Mesendoderm (in vitro differentiated cells): ENCODE measurements at regions not wholly inside any gene's neighbourhood (a gene's known extent, or its start where the extent isn't known, plus 50 kb on each side); places are given as distances from the start of the nearest gene placed in this dataset.
"Not testable (repeated sequence)": the region's sequence is repeated elsewhere in the genome, so short reads cannot be mapped to it uniquely, and the experiment has no call there.

Experiments used
- DNase-seq: peaks from one replicate; pipeline ENCODE4 v3.0.0; 2013
- H2AK5ac ChIP-seq: 2 replicates; pipeline ENCODE4 v1.6.1; 2013; ENCODE audit warnings: low read length, inconsistent platforms
- H2BK120ac ChIP-seq: 2 replicates; pipeline ENCODE4 v1.6.1; 2013; ENCODE audit warnings: low read depth, mild to moderate bottlenecking, low read length, moderate library complexity, mixed read lengths
- H2BK15ac ChIP-seq: replicated peaks from 2 replicates; pipeline ENCODE4 v1.6.1; 2013; ENCODE audit warnings: low read depth, mild to moderate bottlenecking, moderate library complexity
- H2BK5ac ChIP-seq: 2 replicates; pipeline ENCODE4 v1.6.1; 2013; ENCODE audit warnings: low read length, inconsistent platforms
- H3K18ac ChIP-seq: 2 replicates; pipeline ENCODE4 v1.6.1; 2013; ENCODE audit warnings: mild to moderate bottlenecking, low read length, mixed read lengths
- H3K23ac ChIP-seq: one replicate; pipeline ENCODE4 v1.6.1; 2013; ENCODE audit warnings: low read length
- H3K27ac ChIP-seq: 2 replicates; pipeline ENCODE4 v1.5.1; 2013; ENCODE audit warnings: low read depth, mild to moderate bottlenecking, inconsistent platforms, low read length, moderate library complexity
- H3K27me3 ChIP-seq: 2 replicates; pipeline ENCODE4 v1.6.1; 2013; ENCODE audit warnings: low read length, control low read depth, mild to moderate bottlenecking, inconsistent platforms; ENCODE audit not compliant: insufficient read depth, poor library complexity
- H3K36me3 ChIP-seq: 2 replicates; pipeline ENCODE4 v1.6.1; 2013; ENCODE audit warnings: low read length, inconsistent platforms; ENCODE audit not compliant: control insufficient read depth, insufficient read depth
- H3K4ac ChIP-seq: one replicate; pipeline ENCODE4 v1.6.1; 2013; ENCODE audit warnings: low read depth, mild to moderate bottlenecking, low read length, moderate library complexity
- H3K4me1 ChIP-seq: 2 replicates; pipeline ENCODE4 v1.6.1; 2013; ENCODE audit warnings: low read depth, low read length, inconsistent platforms; ENCODE audit not compliant: control insufficient read depth
- H3K4me2 ChIP-seq: 2 replicates; pipeline ENCODE4 v1.6.1; 2013; ENCODE audit warnings: low read length
- H3K4me3 ChIP-seq: 2 replicates; pipeline ENCODE4 v1.5.1; 2013; ENCODE audit warnings: mild to moderate bottlenecking, low read length
- H3K56ac ChIP-seq: one replicate; pipeline ENCODE4 v1.6.1; 2013; ENCODE audit warnings: low read length
- H3K79me1 ChIP-seq: 2 replicates; pipeline ENCODE4 v1.6.1; 2013; ENCODE audit warnings: low read length, inconsistent platforms
- H3K79me2 ChIP-seq: 2 replicates; pipeline ENCODE4 v1.6.1; 2013; ENCODE audit warnings: mild to moderate bottlenecking, low read length; ENCODE audit not compliant: control insufficient read depth, insufficient read depth
- H3K9ac ChIP-seq: 2 replicates; pipeline ENCODE4 v1.6.1; 2013; ENCODE audit warnings: low read length, inconsistent platforms
- H4K5ac ChIP-seq: one replicate; pipeline ENCODE4 v1.6.1; 2013; ENCODE audit warnings: low read length
- H4K8ac ChIP-seq: one replicate; pipeline ENCODE4 v1.6.1; 2013; ENCODE audit warnings: low read depth, mild to moderate bottlenecking, control low read depth, low read length, moderate library complexity
- WGBS: extraction: QIAGEN DNeasy Blood & Tissue Kit; methylation state at CpG from one replicate; pipeline ENCODE4 v1.1.7; 2013; ENCODE audit warnings: low lambda C conversion rate, missing lambda C conversion rate; ENCODE audit not compliant: insufficient coverage; ENCODE audit errors: extremely low coverage; 5-methylcytosine and 5-hydroxymethylcytosine counted together

DNA sequence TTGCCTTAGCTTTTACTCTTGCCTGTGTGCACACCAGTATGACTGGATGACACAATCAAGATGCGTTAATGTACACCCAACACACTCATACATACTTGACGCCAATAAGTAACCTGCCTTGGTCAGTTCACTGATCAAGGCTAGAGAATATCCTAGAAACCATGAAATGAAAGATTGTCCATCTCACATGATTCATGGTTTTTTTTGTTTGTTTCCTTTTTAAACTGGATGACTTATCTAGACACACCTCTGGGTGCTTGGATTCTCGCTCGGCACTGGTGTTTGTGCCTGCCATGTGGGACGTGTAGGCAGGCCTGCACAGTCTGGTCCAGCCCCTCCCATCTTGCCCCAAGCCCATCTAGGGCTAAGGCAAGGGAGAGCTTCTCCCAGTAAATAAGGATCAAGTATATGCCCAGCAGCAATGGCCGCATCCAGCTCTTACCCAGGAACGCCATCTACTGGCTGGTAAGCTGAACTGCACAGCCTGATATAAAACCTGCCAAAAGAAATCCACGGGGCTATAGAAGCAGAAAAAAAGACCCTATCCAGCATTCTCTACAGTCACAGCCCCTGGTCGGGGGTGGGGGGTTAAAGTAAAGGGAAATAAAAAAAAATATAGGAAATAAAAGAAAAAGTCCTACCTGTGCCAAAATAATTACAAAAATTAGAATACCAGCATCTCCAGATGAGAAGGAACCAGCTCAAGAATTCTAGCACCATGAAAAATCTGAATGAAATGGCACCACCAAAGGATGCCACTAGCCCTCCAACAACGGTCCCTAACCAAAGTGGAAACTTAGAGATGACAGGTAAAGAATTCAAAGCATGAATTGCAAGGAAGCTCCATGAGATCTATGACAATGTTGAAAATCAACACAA is 73.3 kb downstream of the OTOR start:
- H3K4ac ChIP-seq, result no peak overlapping the region

DNA sequence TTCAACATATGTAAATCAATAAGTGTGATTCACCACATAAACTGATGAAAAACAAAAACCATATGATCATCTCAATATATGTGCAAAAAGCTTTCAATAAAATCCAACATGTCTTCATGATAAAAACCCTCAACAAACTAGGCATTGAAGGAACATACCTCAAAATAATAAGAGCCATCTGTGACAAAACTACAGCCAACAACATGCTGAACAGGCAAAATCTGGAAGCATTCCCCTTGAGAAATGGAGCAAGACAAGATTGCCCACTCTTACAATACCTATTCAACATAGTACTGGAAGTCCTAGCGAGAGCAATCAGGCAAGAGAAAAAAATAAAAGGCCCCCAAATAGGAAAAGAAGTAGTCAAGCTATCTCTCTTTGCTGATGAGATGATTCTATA is 76.5 kb downstream of the OTOR start:
- no peak overlapping the region for H3K4me3 ChIP-seq
- no peaks in the 10 kb centered on the region for H3K79me1 ChIP-seq
- DNase-seq, result no peak
- H2BK15ac ChIP-seq, result no peak overlapping the region
- no peak overlapping the region for H4K5ac ChIP-seq
- no peak overlapping the region for H2BK120ac ChIP-seq
- no peak overlapping the region for H3K23ac ChIP-seq
- no peak overlapping the region for H3K9ac ChIP-seq
- no peak overlapping the region for H3K56ac ChIP-seq
- H3K4ac ChIP-seq, result no peak overlapping the region
- no peaks in the 10 kb centered on the region for H3K4me1 ChIP-seq
- no peak overlapping the region for H3K27ac ChIP-seq
- H2BK5ac ChIP-seq, result no peak overlapping the region
- WGBS, result no CpG with 5 or more reads among the region's 1 CpG
- H3K4me2 ChIP-seq, result no peak overlapping the region
- H3K18ac ChIP-seq, result no peak overlapping the region
- no peaks in the 10 kb centered on the region for H3K36me3 ChIP-seq
- H3K27me3 ChIP-seq, result no peaks in the 10 kb centered on the region
- H2AK5ac ChIP-seq, result no peak overlapping the region
- H3K79me2 ChIP-seq, result no peaks in the 10 kb centered on the region
- no peak overlapping the region for H4K8ac ChIP-seq

More for the DNA sequence above, 73.3 kb downstream of the OTOR start:
- no peak overlapping the region for H3K18ac ChIP-seq
- no CpG with 5 or more reads among the region's 10 CpGs for WGBS
- H2BK5ac ChIP-seq, result no peak overlapping the region
- no peaks in the 10 kb centered on the region for H3K79me2 ChIP-seq
- no peaks in the 10 kb centered on the region for H3K4me1 ChIP-seq
- H2BK15ac ChIP-seq, result no peak overlapping the region
- DNase-seq, result peak; percentile 72
- H3K23ac ChIP-seq, result no peak overlapping the region
- H4K5ac ChIP-seq, result no peak overlapping the region
- no peak overlapping the region for H3K27ac ChIP-seq
- H3K79me1 ChIP-seq, result no peaks in the 10 kb centered on the region
- no peak overlapping the region for H3K56ac ChIP-seq
- H2AK5ac ChIP-seq, result no peak overlapping the region
- no peaks in the 10 kb centered on the region for H3K27me3 ChIP-seq
- H4K8ac ChIP-seq, result no peak overlapping the region
- H3K4me3 ChIP-seq, result no peak overlapping the region
- H3K9ac ChIP-seq, result no peak overlapping the region
- no peak overlapping the region for H2BK120ac ChIP-seq
- H3K36me3 ChIP-seq, result no peaks in the 10 kb centered on the region
- H3K4me2 ChIP-seq, result no peak overlapping the region

DNA sequence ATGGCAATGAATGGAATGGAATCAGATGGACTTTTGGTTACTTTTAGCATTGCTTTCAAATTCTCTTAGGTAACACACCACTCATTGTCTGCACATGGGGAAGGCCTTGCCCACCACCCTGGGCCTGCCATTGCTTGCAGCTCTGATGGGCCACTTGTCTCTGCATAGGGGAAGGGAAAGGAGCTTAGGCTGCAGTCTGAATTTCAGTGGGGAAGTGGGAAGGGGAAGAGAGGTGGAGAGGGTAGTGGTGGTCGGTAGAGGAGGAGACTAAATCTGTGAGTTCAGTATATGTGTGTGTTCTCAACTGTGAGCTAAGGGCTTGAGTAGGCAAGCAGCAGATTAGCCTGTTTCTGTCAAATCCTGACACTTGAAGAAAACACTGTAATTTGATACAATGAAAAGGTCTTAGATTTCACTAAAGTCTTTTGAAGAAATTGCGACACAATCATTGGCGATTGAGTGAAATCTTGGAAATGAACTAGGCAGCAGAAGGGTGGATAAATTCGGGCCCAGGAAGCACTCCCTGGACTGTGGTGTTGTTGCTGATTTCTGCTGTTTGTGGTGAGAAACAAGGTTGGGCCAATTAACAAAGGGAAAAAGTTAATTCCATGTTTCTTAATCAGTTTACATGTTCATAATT is 80.6 kb downstream of the OTOR start:
- no peak overlapping the region for H3K56ac ChIP-seq
- no peak overlapping the region for H3K4ac ChIP-seq
- no peak overlapping the region for H2BK120ac ChIP-seq
- no peak for DNase-seq
- H3K9ac ChIP-seq, result no peak overlapping the region
- H3K23ac ChIP-seq, result no peak overlapping the region
- no peaks in the 10 kb centered on the region for H3K36me3 ChIP-seq
- H2BK15ac ChIP-seq, result no peak overlapping the region
- H3K18ac ChIP-seq, result no peak overlapping the region
- H3K27ac ChIP-seq, result no peak overlapping the region
- no peak overlapping the region for H2AK5ac ChIP-seq
- no CpG with 5 or more reads among the region's 4 CpGs for WGBS
- H4K8ac ChIP-seq, result no peak overlapping the region
- no peaks in the 10 kb centered on the region for H3K27me3 ChIP-seq
- no peaks in the 10 kb centered on the region for H3K79me2 ChIP-seq
- H3K4me3 ChIP-seq, result no peak overlapping the region
- H3K79me1 ChIP-seq, result no peaks in the 10 kb centered on the region
- no peaks in the 10 kb centered on the region for H3K4me1 ChIP-seq
- no peak overlapping the region for H2BK5ac ChIP-seq
- no peak overlapping the region for H3K4me2 ChIP-seq
- H4K5ac ChIP-seq, result no peak overlapping the region

DNA sequence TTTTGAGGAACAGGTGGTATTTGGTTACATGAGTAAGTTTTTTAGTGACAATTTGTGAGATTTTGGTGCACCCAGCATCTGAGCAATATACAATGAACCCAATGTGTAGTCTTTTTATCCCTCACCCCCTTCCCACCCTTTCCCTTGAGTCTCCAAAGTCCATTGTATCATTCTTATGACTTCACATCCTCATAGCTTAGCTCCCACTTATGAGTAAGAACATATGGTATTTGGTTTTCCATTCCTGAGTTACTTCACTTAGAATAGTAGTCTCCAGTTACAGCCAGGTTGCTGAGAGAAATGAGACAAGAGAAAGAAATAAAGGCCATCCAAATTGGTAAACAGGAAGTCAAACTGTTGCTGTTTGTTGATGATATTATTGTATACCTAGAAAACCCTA is 87.5 kb downstream of the OTOR start:
- not testable (repeated sequence) for DNase-seq, H3K4me1 ChIP-seq

DNA sequence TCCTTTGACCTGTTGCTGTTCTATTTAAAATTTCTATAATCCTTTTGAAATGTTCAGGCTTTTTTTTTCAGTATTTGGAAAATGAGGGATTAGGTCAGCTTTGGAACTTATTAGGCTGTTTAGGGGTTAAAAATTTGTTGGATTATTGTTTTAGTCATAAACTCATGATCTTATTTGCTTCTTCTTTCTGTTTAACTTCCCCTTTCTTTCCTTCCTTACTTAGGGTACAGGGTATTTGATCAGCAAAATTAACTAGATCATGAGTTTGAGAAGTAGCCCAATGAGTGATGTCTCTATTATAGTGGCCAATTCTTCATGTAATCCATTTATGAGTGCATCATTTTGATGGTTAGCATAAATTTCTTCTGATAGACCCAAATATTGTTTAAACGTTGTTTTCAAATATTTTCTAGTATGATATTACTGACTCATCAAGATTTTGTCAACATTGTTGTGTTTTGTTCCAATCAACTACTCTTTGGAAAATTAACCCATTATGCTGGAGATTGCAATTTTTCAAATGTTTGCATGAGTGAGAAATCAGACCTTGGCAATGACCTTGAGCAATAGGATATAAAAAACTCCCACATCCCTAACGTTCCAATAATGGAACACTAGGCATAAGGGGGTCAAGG is 94.4 kb downstream of the OTOR start:
- no peak overlapping the region for H3K56ac ChIP-seq
- H3K27ac ChIP-seq, result no peak overlapping the region
- no peak overlapping the region for H2BK120ac ChIP-seq
- H3K23ac ChIP-seq, result no peak overlapping the region
- no peak overlapping the region for H4K5ac ChIP-seq
- no peak overlapping the region for H2BK15ac ChIP-seq
- H3K27me3 ChIP-seq, result no peaks in the 10 kb centered on the region
- no peak overlapping the region for H2BK5ac ChIP-seq
- DNase-seq, result no peak
- no peaks in the 10 kb centered on the region for H3K79me1 ChIP-seq
- H3K4ac ChIP-seq, result no peak overlapping the region
- no peak overlapping the region for H3K4me3 ChIP-seq
- H3K36me3 ChIP-seq, result no peaks in the 10 kb centered on the region
- no peak overlapping the region for H3K9ac ChIP-seq
- H3K18ac ChIP-seq, result no peak overlapping the region
- no peak overlapping the region for H3K4me2 ChIP-seq
- no peaks in the 10 kb centered on the region for H3K79me2 ChIP-seq
- no peak overlapping the region for H4K8ac ChIP-seq
- no peaks in the 10 kb centered on the region for H3K4me1 ChIP-seq
- H2AK5ac ChIP-seq, result no peak overlapping the region
- WGBS, result no CpG with 5 or more reads among the region's 2 CpGs

More for the DNA sequence above, 87.5 kb downstream of the OTOR start:
- H3K27ac ChIP-seq, H2BK120ac ChIP-seq, H3K36me3 ChIP-seq, H4K8ac ChIP-seq, H3K4me2 ChIP-seq, H3K79me1 ChIP-seq, H3K18ac ChIP-seq, H3K27me3 ChIP-seq, H2BK15ac ChIP-seq, H2BK5ac ChIP-seq, H3K56ac ChIP-seq, H3K4ac ChIP-seq, H3K23ac ChIP-seq, H4K5ac ChIP-seq, H2AK5ac ChIP-seq, H3K9ac ChIP-seq, H3K79me2 ChIP-seq, H3K4me3 ChIP-seq: not testable (repeated sequence)
